Left ventricle myocardium superior (tissue), 1 donor: ENCODE measurements at regions not wholly inside any gene's neighbourhood (a gene's known extent, or its start where the extent isn't known, plus 50 kb on each side); places are given as distances from the start of the nearest gene placed in this dataset.
"Not testable (repeated sequence)": the region's sequence is repeated elsewhere in the genome, so short reads cannot be mapped to it uniquely, and the experiment has no call there.

Experiments
- ATAC-seq: fragments of 200-7000 bp; cut with Tn5 transposase; one replicate; pipeline ENCODE4 v1.9.1; 2020; ENCODE audit warnings: mild to moderate bottlenecking, moderate library complexity
- DNase-seq: peaks from one replicate; pipeline ENCODE4 v3.0.0-alpha.2; 2020
- intact Hi-C: fragments of 100-400 bp; cut with micrococcal nuclease; formaldehyde crosslinking; loops from one replicate; pipeline ENCODE4 v1.11.0; 2022
- donor health status: DM: no; HTN: yes; CAD: no; lungs with severe emphysema.

- ATAC-seq, DNase-seq, intact Hi-C loops: not testable (repeated sequence)
Observed at GRCh38 chr4:38388907-38389306, 275.1 kb upstream of the KLF3 start.

- intact Hi-C loops: no loop called here
- no peak for ATAC-seq
Observed at GRCh38 chr4:38390969-38391545, 272.9 kb upstream of the KLF3 start.

GRCh38 chr4:38392223-38392855 lies 271.7 kb upstream of the KLF3 start:
- intact Hi-C loops: no loop called here
- ATAC-seq (no peak), DNase-seq (no peak)

More at GRCh38 chr4:38390969-38391545, 272.9 kb upstream of the KLF3 start:
- no peak for DNase-seq

- intact Hi-C loops: no loop called here
- no peak for DNase-seq
- ATAC-seq: no peak
Observed at GRCh38 chr4:38396091-38396490, 267.9 kb upstream of the KLF3 start.

GRCh38 chr4:38396845-38397547 lies 267.0 kb upstream of the KLF3 start:
- DNase-seq: no peak
- ATAC-seq: peak; percentile 87
- intact Hi-C loops: no loop called here

- DNase-seq: no peak
- intact Hi-C loops: no loop called here
- no peak for ATAC-seq
Observed at GRCh38 chr4:38400946-38401345, 263.1 kb upstream of the KLF3 start.

GRCh38 chr4:38406243-38406642 lies 257.8 kb upstream of the KLF3 start:
- DNase-seq (no peak), ATAC-seq (no peak)
- intact Hi-C loops: no loop called here

- DNase-seq (no peak), ATAC-seq (peak; percentile 36)
- intact Hi-C loops: no loop called here
Observed at GRCh38 chr4:38409852-38410251, 254.1 kb upstream of the KLF3 start.

GRCh38 chr4:38411092-38411491 lies 252.9 kb upstream of the KLF3 start:
- intact Hi-C loops: no loop called here
- ATAC-seq (no peak), DNase-seq (no peak)

- DNase-seq (peak; percentile 42), ATAC-seq (peak; percentile 25)
- intact Hi-C loops: no loop called here
Observed at GRCh38 chr4:38411981-38412536, 251.9 kb upstream of the KLF3 start.

GRCh38 chr4:38413524-38414341 lies 250.3 kb upstream of the KLF3 start:
- ATAC-seq (no peak), DNase-seq (no peak)
- intact Hi-C loops: no loop called here

- DNase-seq (no peak), ATAC-seq (no peak)
- intact Hi-C loops: no loop called here
Observed at GRCh38 chr4:38414410-38414809, 249.6 kb upstream of the KLF3 start.

- no peak for ATAC-seq
- intact Hi-C loops: no loop called here
Observed at GRCh38 chr4:38415682-38416081, 248.3 kb upstream of the KLF3 start.

GRCh38 chr4:38416450-38417014 lies 247.5 kb upstream of the KLF3 start:
- intact Hi-C loops: no loop called here
- no peak for ATAC-seq

More at GRCh38 chr4:38415682-38416081, 248.3 kb upstream of the KLF3 start:
- no peak for DNase-seq

GRCh38 chr4:38420254-38420653 lies 243.7 kb upstream of the KLF3 start:
- intact Hi-C loops, DNase-seq, ATAC-seq: not testable (repeated sequence)

More at GRCh38 chr4:38416450-38417014, 247.5 kb upstream of the KLF3 start:
- DNase-seq: no peak

- ATAC-seq: no peak
- no peak for DNase-seq
- intact Hi-C loops: no loop called here
Observed at GRCh38 chr4:38422850-38423249, 241.1 kb upstream of the KLF3 start.

GRCh38 chr4:38424151-38424871 lies 239.7 kb upstream of the KLF3 start:
- DNase-seq (peak; percentile 29), ATAC-seq (peak; percentile 35)
- intact Hi-C loops: no loop called here

- no peak for ATAC-seq
Observed at GRCh38 chr4:38426532-38426931, 237.5 kb upstream of the KLF3 start.

More at GRCh38 chr4:38426532-38426931, 237.5 kb upstream of the KLF3 start:
- intact Hi-C loops: no loop called here
- DNase-seq: no peak
